Right lobe of liver (tissue), 6 donors: ENCODE measurements at regions not wholly inside any gene's neighbourhood (a gene's known extent, or its start where the extent isn't known, plus 50 kb on each side); places are given as distances from the start of the nearest gene placed in this dataset.

Experiments
- ATAC-seq, 4 donors: fragments of 200-7000 bp; cut with Tn5 transposase; one replicate each; pipeline ENCODE4 v1.9.1; 2020; ENCODE audit warnings: mild to moderate bottlenecking in 4 of 4, moderate library complexity in 4 of 4
- DNase-seq, 3 donors: peaks; one replicate each; pipeline ENCODE4 v3.0.0-alpha.2; 2020
- H3K27ac ChIP-seq, 3 donors: fragments of 200-600 bp; one replicate each; pipeline ENCODE4 v1.8.0; 2022
- H3K27me3 ChIP-seq, 2 donors: fragments of 200-600 bp; one replicate each; pipeline ENCODE4 v1.8.0; 2022
- H3K36me3 ChIP-seq, 4 donors: fragments of 200-600 bp; sonication (generic) in 1 of 4; one replicate each; pipeline versions ENCODE4 v1.5.1 to v1.8.0; 2017 to 2022; ENCODE audit warnings: control low read depth in 1 of 4
- H3K4me1 ChIP-seq, 4 donors: fragments of 200-600 bp; sonication (generic) in 1 of 4; one replicate each; pipeline versions ENCODE4 v1.5.1 to v1.8.0; 2017 to 2022; ENCODE audit warnings: control low read depth in 1 of 4
- H3K4me3 ChIP-seq, 3 donors: fragments of 200-600 bp; one replicate each; pipeline ENCODE4 v1.8.0; 2022
- H3K9me3 ChIP-seq, 4 donors: fragments of 200-600 bp; sonication (generic) in 1 of 4; one replicate each; pipeline versions ENCODE4 v1.5.1 to v1.8.0; 2017 to 2022; ENCODE audit warnings: control low read depth in 1 of 4
- CTCF ChIP-seq, 4 donors: fragments of 200-600 bp in 3 of 4; fragments of 450-650 bp in 1 of 4; IDR thresholded peaks; one replicate each; pipeline versions ENCODE4 v1.5.1 to v1.8.0; 2016 to 2022; ENCODE audit warnings: antibody characterized with exemption in 4 of 4, mild to moderate bottlenecking in 2 of 4
- POLR2A ChIP-seq: fragments of 450-650 bp; IDR thresholded peaks from one replicate; pipeline ENCODE4 v1.6.1; 2017; ENCODE audit warnings: antibody characterized with exemption, mild to moderate bottlenecking
- WGBS: methylation state at CpG from one replicate; pipeline ENCODE4 v1.1.6; 2018; ENCODE audit warnings: low coverage, low lambda C conversion rate; ENCODE audit not compliant: insufficient coverage; ENCODE audit errors: missing lambda C conversion rate; 5-methylcytosine and 5-hydroxymethylcytosine counted together
- intact Hi-C, 2 donors: fragments of 100-400 bp; cut with DNase I; formaldehyde crosslinking; loops; one replicate each; pipeline versions ENCODE4 v1.11.2 to v1.14.1; 2022
- donor health status: DM: no; HTN: yes; CAD: no.
- donor health status: DM: no; HTN: no; CAD: no.
- donor health status: DM: no; HTN: no; CAD: no.
- donor health status: DM: no; HTN: yes; CAD: no.
- donor health status: DM: no; HTN: yes; CAD: no.

- peaks cover 0 to 9% (median 0%) of the 10 kb centered on the region in 4 donors for H3K4me1 ChIP-seq
- H3K9me3 ChIP-seq: no peaks in the 10 kb centered on the region
- no peak overlapping the region for H3K4me3 ChIP-seq
- intact Hi-C loops: no loop called here
- ATAC-seq (peak in 3 of 4 donors; percentile 26 to 52 (median 33)), DNase-seq (no peak)
- no peaks in the 10 kb centered on the region for H3K36me3 ChIP-seq
- no peak overlapping the region for H3K27ac ChIP-seq
- no peaks in the 10 kb centered on the region for H3K27me3 ChIP-seq
- TF ChIP-seq POLR2A (no peak), CTCF (IDR thresholded peaks at IDR 0.05) (no peak)
Measured at GRCh38 chr4:159512348-159512747, 409.5 kb downstream of the RAPGEF2 start.

GRCh38 chr4:159515314-159516025 is 412.6 kb downstream of the RAPGEF2 start:
- Histone ChIP-seq H3K36me3 (no peaks in the 10 kb centered on the region), H3K4me3 (no peak overlapping the region), H3K4me1 (no peaks in the 10 kb centered on the region), H3K9me3 (no peaks in the 10 kb centered on the region), H3K27me3 (no peaks in the 10 kb centered on the region), H3K27ac (no peak overlapping the region)
- WGBS: 87% methylated on average over 2 of the region's 2 CpGs
- no peak for TF ChIP-seq POLR2A
- TF ChIP-seq CTCF (IDR thresholded peaks at IDR 0.05): no peak
- intact Hi-C loops: no loop called here
- DNase-seq (no peak), ATAC-seq (no peak)

- no peak for TF ChIP-seq POLR2A
- TF ChIP-seq CTCF (IDR thresholded peaks at IDR 0.05): no peak
- Histone ChIP-seq H3K27ac (no peak overlapping the region), H3K4me3 (no peak overlapping the region), H3K4me1 (no peaks in the 10 kb centered on the region), H3K9me3 (no peaks in the 10 kb centered on the region), H3K36me3 (no peaks in the 10 kb centered on the region), H3K27me3 (no peaks in the 10 kb centered on the region)
- no peak for DNase-seq
- no peak for ATAC-seq
- intact Hi-C loops: no loop called here
Measured at GRCh38 chr4:159516556-159517140, 413.8 kb downstream of the RAPGEF2 start.

- DNase-seq (no peak), ATAC-seq (peak in 3 of 4 donors; percentile 11 to 43 (median 35))
- Histone ChIP-seq H3K27ac (no peak overlapping the region), H3K4me1 (no peaks in the 10 kb centered on the region), H3K36me3 (no peaks in the 10 kb centered on the region), H3K9me3 (no peaks in the 10 kb centered on the region), H3K4me3 (no peak overlapping the region), H3K27me3 (no peaks in the 10 kb centered on the region)
- 35% methylated on average over 4 of the region's 4 CpGs for WGBS
- TF ChIP-seq POLR2A: no peak
- TF ChIP-seq CTCF (IDR thresholded peaks at IDR 0.05): no peak
- intact Hi-C loops: no loop called here
Measured at GRCh38 chr4:159520074-159520473, 417.2 kb downstream of the RAPGEF2 start.
